Left colon (tissue), 2 donors: ENCODE measurements at regions not wholly inside any gene's neighbourhood (a gene's known extent, or its start where the extent isn't known, plus 50 kb on each side); places are given as distances from the start of the nearest gene placed in this dataset.
"Not testable (repeated sequence)": the region's sequence is repeated elsewhere in the genome, so short reads cannot be mapped to it uniquely, and the experiment has no call there.

Source experiments
- ATAC-seq: fragments of 200-7000 bp; cut with Tn5 transposase; one replicate; pipeline ENCODE4 v1.9.1; 2020; ENCODE audit warnings: mild to moderate bottlenecking, moderate library complexity
- DNase-seq, 2 donors: peaks; one replicate each; pipeline ENCODE4 v3.0.0-alpha.2; 2020
- intact Hi-C, 2 donors: fragments of 100-400 bp; cut with DNase I in 1 of 2; cut with micrococcal nuclease in 1 of 2; formaldehyde crosslinking; loops; one replicate each; pipeline versions ENCODE4 v1.11.2 to v1.14.0; 2022; cut with DNase I, micrococcal nuclease
- donor health status: DM: no; HTN: no; CAD: no.
- donor health status: DM: yes; HTN: yes; CAD: no.

- no peak for DNase-seq
- intact Hi-C loops = no loop called here
- no peak for ATAC-seq
Observed at GRCh38 chr18:1488957-1489356, 584.3 kb downstream of the ADCYAP1 start.

- DNase-seq = no peak
- intact Hi-C loops = no loop called here
Observed at GRCh38 chr18:1495387-1495786, 590.7 kb downstream of the ADCYAP1 start.

GRCh38 chr18:1496096-1496495, 591.4 kb downstream of the ADCYAP1 start:
- DNase-seq = no peak
- ATAC-seq = no peak
- intact Hi-C loops = no loop called here

More at GRCh38 chr18:1495387-1495786, 590.7 kb downstream of the ADCYAP1 start:
- no peak for ATAC-seq

- DNase-seq (no peak), ATAC-seq (no peak)
- intact Hi-C loops = no loop called here
Observed at GRCh38 chr18:1498216-1498615, 593.5 kb downstream of the ADCYAP1 start.

GRCh38 chr18:1499265-1499664, 594.6 kb downstream of the ADCYAP1 start:
- ATAC-seq = no peak

GRCh38 chr18:1503847-1504246, 599.2 kb downstream of the ADCYAP1 start:
- no peak for DNase-seq
- ATAC-seq = no peak
- intact Hi-C loops = no loop called here

More at GRCh38 chr18:1499265-1499664, 594.6 kb downstream of the ADCYAP1 start:
- DNase-seq = no peak
- intact Hi-C loops = no loop called here

GRCh38 chr18:1505856-1506255, 601.2 kb downstream of the ADCYAP1 start:
- intact Hi-C loops = no loop called here
- no peak for DNase-seq
- no peak for ATAC-seq

GRCh38 chr18:1510542-1511179, 606.0 kb downstream of the ADCYAP1 start:
- DNase-seq (no peak), ATAC-seq (no peak)
- intact Hi-C loops = no loop called here

GRCh38 chr18:1511619-1512311, 607.1 kb downstream of the ADCYAP1 start:
- no peak for DNase-seq
- no peak for ATAC-seq
- intact Hi-C loops = no loop called here

GRCh38 chr18:1513519-1513918, 608.8 kb downstream of the ADCYAP1 start:
- DNase-seq (no peak), ATAC-seq (no peak)
- intact Hi-C loops = no loop called here

- intact Hi-C loops, ATAC-seq, DNase-seq: not testable (repeated sequence)
Observed at GRCh38 chr18:1521588-1522248, 617.0 kb downstream of the ADCYAP1 start.

- intact Hi-C loops = no loop called here
- no peak for ATAC-seq
Observed at GRCh38 chr18:1522249-1522615, 617.6 kb downstream of the ADCYAP1 start.

GRCh38 chr18:1526991-1527390, 622.3 kb downstream of the ADCYAP1 start:
- DNase-seq (no peak), ATAC-seq (no peak)

More at GRCh38 chr18:1522249-1522615, 617.6 kb downstream of the ADCYAP1 start:
- no peak for DNase-seq

GRCh38 chr18:1527805-1528204, 623.1 kb downstream of the ADCYAP1 start:
- DNase-seq = no peak
- intact Hi-C loops = no loop called here
- no peak for ATAC-seq

More at GRCh38 chr18:1526991-1527390, 622.3 kb downstream of the ADCYAP1 start:
- intact Hi-C loops = no loop called here

GRCh38 chr18:1528447-1528846, 623.8 kb downstream of the ADCYAP1 start:
- ATAC-seq (no peak), DNase-seq (no peak)
- intact Hi-C loops = no loop called here

GRCh38 chr18:1528964-1529509, 624.4 kb downstream of the ADCYAP1 start:
- no peak for ATAC-seq
- DNase-seq = no peak
- intact Hi-C loops = no loop called here

GRCh38 chr18:1530650-1531049, 626.0 kb downstream of the ADCYAP1 start:
- ATAC-seq = no peak
- intact Hi-C loops = no loop called here
- DNase-seq = no peak

GRCh38 chr18:1539276-1539675, 634.6 kb downstream of the ADCYAP1 start:
- ATAC-seq (no peak), DNase-seq (no peak)
- intact Hi-C loops = no loop called here

- ATAC-seq = no peak
- intact Hi-C loops = no loop called here
Observed at GRCh38 chr18:1541478-1541877, 636.8 kb downstream of the ADCYAP1 start.

GRCh38 chr18:1542230-1542774, 637.6 kb downstream of the ADCYAP1 start:
- ATAC-seq = no peak
- DNase-seq = no peak
- intact Hi-C loops = no loop called here

More at GRCh38 chr18:1541478-1541877, 636.8 kb downstream of the ADCYAP1 start:
- no peak for DNase-seq
